Glutamatergic neuron (in vitro differentiated cells): ENCODE measurements at regions not wholly inside any gene's neighbourhood (a gene's known extent, or its start where the extent isn't known, plus 50 kb on each side); places are given as distances from the start of the nearest gene placed in this dataset.

Source experiments
- DNase-seq: peaks from one replicate; pipeline ENCODE4 v3.0.0; 2022
- H3K27ac Mint-ChIP-seq: one replicate; pipeline ENCODE4 v1.8.0; 2020; ENCODE audit warnings: mild to moderate bottlenecking, mixed read lengths, inconsistent platforms; ENCODE audit not compliant: unreplicated experiment
- H3K27me3 Mint-ChIP-seq: one replicate; pipeline ENCODE4 v1.8.0; 2020; ENCODE audit warnings: mild to moderate bottlenecking, moderate library complexity, mixed read lengths, inconsistent platforms; ENCODE audit not compliant: unreplicated experiment
- H3K36me3 Mint-ChIP-seq: one replicate; pipeline ENCODE4 v1.8.0; 2020; ENCODE audit warnings: mild to moderate bottlenecking, mixed read lengths, inconsistent platforms; ENCODE audit not compliant: unreplicated experiment
- H3K4me1 Mint-ChIP-seq: one replicate; pipeline ENCODE4 v1.8.0; 2020; ENCODE audit warnings: mild to moderate bottlenecking, low read depth, mixed read lengths, inconsistent platforms; ENCODE audit not compliant: unreplicated experiment
- H3K4me3 Mint-ChIP-seq: one replicate; pipeline ENCODE4 v1.8.0; 2020; ENCODE audit warnings: mild to moderate bottlenecking, mixed read lengths, inconsistent platforms; ENCODE audit not compliant: unreplicated experiment
- H3K9me3 Mint-ChIP-seq: one replicate; pipeline ENCODE4 v1.8.0; 2020; ENCODE audit warnings: mild to moderate bottlenecking, moderate library complexity, mixed read lengths, inconsistent platforms; ENCODE audit not compliant: unreplicated experiment
- TF ChIP-seq, protein P1 (sequence below): fragments of 200-600 bp; sonication (generic); IDR thresholded peaks from one replicate; pipeline ENCODE4 v1.5.0; 2021; ENCODE audit not compliant: partially characterized antibody, unreplicated experiment

- Mint-ChIP-seq H3K4me1 (no peaks in the 10 kb centered on the region), H3K27ac (no peak overlapping the region), H3K4me3 (no peak overlapping the region), H3K36me3 (no peaks in the 10 kb centered on the region), H3K9me3 (peaks cover 6% of the 10 kb centered on the region), H3K27me3 (peaks cover 2% of the 10 kb centered on the region)
- DNase-seq = peak; percentile 61
- TF ChIP-seq, protein P1, sequence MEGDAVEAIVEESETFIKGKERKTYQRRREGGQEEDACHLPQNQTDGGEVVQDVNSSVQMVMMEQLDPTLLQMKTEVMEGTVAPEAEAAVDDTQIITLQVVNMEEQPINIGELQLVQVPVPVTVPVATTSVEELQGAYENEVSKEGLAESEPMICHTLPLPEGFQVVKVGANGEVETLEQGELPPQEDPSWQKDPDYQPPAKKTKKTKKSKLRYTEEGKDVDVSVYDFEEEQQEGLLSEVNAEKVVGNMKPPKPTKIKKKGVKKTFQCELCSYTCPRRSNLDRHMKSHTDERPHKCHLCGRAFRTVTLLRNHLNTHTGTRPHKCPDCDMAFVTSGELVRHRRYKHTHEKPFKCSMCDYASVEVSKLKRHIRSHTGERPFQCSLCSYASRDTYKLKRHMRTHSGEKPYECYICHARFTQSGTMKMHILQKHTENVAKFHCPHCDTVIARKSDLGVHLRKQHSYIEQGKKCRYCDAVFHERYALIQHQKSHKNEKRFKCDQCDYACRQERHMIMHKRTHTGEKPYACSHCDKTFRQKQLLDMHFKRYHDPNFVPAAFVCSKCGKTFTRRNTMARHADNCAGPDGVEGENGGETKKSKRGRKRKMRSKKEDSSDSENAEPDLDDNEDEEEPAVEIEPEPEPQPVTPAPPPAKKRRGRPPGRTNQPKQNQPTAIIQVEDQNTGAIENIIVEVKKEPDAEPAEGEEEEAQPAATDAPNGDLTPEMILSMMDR = peak; percentile 65
These were observed 76.4 kb upstream of the TMEM132C start for GRCh38 chr12:128190614-128191013.

DNA sequence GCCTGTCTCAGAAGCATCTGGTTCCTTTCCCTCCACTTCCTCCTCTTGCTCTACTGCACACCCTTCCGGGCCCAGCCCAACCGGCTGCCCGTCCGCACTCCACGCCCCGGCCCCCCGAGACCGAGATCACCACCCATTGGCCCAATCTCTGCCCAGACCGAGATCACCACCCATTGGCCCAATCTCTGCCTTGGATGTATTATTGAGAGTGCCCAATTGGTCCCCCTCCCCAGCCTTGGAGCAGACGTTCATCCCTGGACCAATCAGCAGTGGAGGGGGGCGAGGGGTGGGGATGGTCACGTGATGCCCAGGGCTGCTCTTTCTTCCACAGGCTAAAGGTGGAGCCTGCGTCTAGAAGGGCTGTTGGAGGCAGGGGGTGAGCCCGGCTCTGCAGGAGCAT lies 75.6 kb upstream of the TMEM132C start:
- no peaks in the 10 kb centered on the region for H3K4me1 Mint-ChIP-seq
- TF ChIP-seq, protein P1 = no peak
- no peaks in the 10 kb centered on the region for H3K36me3 Mint-ChIP-seq
- DNase-seq = no peak
- H3K4me3 Mint-ChIP-seq = no peak overlapping the region
- H3K27ac Mint-ChIP-seq = no peak overlapping the region
- peaks cover 2% of the 10 kb centered on the region for H3K27me3 Mint-ChIP-seq
- peaks cover 7% of the 10 kb centered on the region for H3K9me3 Mint-ChIP-seq

GRCh38 chr12:128204711-128205110 lies 62.3 kb upstream of the TMEM132C start:
- H3K36me3 Mint-ChIP-seq = peaks cover 4% of the 10 kb centered on the region
- H3K4me1 Mint-ChIP-seq = no peaks in the 10 kb centered on the region

GRCh38 chr12:128205145-128205544 lies 61.8 kb upstream of the TMEM132C start:
- TF ChIP-seq, protein P1 = no peak
- no peak overlapping the region for H3K4me3 Mint-ChIP-seq
- no peak overlapping the region for H3K27ac Mint-ChIP-seq
- no peak for DNase-seq
- no peaks in the 10 kb centered on the region for H3K27me3 Mint-ChIP-seq
- no peaks in the 10 kb centered on the region for H3K9me3 Mint-ChIP-seq
- no peaks in the 10 kb centered on the region for H3K36me3 Mint-ChIP-seq
- H3K4me1 Mint-ChIP-seq = no peaks in the 10 kb centered on the region

More at GRCh38 chr12:128204711-128205110, 62.3 kb upstream of the TMEM132C start:
- no peaks in the 10 kb centered on the region for H3K9me3 Mint-ChIP-seq
- no peak for DNase-seq
- no peaks in the 10 kb centered on the region for H3K27me3 Mint-ChIP-seq
- H3K27ac Mint-ChIP-seq = no peak overlapping the region
- TF ChIP-seq, protein P1 = no peak
- H3K4me3 Mint-ChIP-seq = no peak overlapping the region

DNA sequence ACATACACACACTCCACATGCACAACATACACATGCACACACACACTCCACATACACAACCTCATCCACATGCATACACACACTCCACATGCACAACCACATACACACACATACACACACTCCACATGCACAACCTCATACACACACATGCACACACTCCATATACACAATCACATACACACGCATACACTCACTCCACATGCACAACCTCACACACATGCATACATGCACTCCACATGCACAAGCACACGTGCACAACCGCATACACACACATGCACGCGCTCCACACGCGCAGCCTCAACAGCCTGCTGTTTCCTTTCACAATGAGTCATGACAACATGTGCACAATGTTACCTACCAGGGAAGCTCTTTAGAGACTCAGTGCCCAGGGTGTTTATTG lies 61.2 kb upstream of the TMEM132C start:
- Mint-ChIP-seq H3K4me1 (no peaks in the 10 kb centered on the region), H3K36me3 (no peaks in the 10 kb centered on the region), H3K9me3 (no peaks in the 10 kb centered on the region), H3K27ac (no peak overlapping the region), H3K27me3 (no peaks in the 10 kb centered on the region), H3K4me3 (no peak overlapping the region)
- TF ChIP-seq, protein P1 = no peak
- no peak for DNase-seq
